GM18499 (cell line): ENCODE measurements at regions not wholly inside any gene's neighbourhood (a gene's known extent, or its start where the extent isn't known, plus 50 kb on each side); places are given as distances from the start of the nearest gene placed in this dataset.
"Not testable (repeated sequence)": the region's sequence is repeated elsewhere in the genome, so short reads cannot be mapped to it uniquely, and the experiment has no call there.

Source experiments
- ATAC-seq: cut with Tn5 transposase; IDR thresholded peaks from one replicate; pipeline ENCODE4 v1.9.1; 2021; ENCODE audit warnings: moderate number of reproducible peaks; ENCODE audit not compliant: insufficient read depth, unreplicated experiment

- no peak for ATAC-seq
These were observed 137.7 kb downstream of the AHR start for GRCh38 chr7:17436126-17436525.

GRCh38 chr7:17437586-17437985, 139.1 kb downstream of the AHR start:
- no peak for ATAC-seq

DNA sequence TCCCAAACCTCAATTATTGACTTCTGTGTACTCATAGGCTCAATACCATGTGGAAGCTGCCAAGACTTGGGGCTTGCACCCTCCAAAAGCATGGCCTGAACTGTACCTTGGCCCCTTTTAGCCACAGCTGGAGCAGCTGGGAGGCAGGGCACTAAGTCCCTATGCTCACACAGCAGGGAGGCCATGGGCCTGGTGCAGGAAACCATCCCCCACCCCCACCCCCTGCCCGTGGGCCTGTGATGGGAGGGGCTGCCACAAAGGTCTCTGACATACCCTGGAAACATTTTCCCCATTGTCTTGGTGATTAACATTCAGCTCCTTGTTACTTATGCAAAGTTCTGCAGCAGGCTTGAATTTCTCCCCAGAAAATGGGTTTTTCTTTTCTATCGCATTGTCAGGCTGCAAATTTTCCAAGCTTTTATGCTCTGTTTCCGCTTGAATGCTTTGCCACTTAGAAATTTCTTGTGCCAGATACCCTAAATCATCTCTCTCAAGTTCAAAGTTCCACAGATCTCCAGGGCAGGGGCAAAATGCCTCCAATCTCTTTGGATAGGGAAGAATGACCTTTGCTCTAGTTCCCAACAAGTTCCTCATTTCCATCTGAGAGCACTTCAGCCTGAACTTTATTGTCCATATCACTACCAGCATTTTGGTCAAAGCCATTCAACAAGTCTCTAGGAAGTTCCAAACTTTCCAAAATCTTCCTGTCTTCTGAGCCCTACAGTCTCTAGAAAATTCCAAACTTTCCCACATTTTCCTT, 141.8 kb downstream of the AHR start:
- not testable (repeated sequence) for ATAC-seq

DNA sequence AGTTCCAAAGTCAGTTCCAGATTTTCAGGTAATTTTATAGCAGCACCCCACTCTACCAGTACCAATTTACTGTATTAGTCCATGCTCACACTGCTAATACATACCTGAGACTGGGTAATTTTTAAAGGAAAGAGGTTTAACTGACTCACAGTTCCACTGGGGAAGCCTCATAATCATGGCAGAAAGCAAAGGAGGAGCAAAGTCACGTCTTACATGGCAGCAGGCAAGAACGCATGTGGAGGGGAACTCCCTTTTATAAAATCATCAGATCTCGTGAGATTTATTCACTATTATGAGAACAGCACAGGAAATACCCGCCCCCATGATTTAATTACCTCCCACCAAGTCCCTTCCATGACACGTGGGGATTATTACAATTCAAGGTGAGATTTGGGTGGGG, 142.4 kb downstream of the AHR start:
- ATAC-seq, result no peak

DNA sequence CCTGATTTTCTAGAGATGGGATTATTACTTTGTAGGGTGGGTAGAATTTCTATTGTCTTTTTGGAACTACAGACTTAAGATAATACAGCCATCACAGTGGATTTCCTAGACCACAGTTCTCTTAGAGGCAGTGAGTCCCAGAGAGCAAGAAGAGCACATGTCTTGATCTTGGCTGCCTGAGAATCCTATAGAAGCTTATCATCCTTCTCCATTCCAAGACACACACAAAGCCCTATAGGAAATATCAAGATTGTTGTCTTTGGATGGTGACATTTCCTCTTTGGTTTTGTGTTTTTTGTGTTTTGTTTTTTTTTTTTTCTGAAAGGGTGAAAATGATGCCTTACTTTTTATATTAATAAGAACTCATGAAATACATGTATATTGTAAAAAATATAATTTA, 143.1 kb downstream of the AHR start:
- ATAC-seq, result no peak

DNA sequence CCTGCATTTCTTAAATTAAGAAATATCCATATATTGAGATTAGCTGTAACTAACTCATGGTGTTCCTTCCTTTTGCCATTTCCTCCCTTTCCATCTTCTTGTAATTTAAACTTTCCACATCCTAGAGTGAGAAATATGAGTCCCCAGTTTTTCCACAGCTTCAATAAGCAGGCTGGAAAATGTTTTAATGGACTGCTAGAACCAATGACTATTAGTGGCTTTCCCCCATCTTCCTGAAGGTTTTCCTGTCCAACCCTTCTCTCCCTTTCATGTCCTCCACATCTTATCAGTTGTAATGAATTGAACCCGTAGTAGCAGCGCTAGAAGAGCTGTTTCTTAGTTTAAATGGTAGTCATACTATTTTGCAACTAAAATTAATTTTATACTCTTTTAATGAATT, 145.7 kb downstream of the AHR start:
- ATAC-seq, result no peak

DNA sequence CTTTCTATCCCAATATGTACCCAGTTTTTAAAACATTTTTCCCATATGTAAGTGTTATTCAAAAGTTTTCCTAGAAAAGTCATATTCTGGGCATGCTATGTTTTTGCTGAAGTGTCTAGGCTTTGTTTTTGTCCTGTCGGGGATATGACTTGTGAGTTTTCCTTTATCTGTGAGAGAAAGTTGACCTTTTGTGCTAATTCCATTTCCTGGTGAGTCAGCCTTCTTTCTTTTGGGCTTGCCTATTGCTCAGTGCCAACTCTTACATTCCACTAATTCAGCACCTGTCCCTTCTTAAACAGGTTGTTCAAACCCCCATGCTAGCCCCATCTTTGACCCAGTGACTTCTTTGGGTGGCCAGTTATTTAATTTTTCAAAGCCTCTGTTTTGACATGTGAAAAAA, 146.2 kb downstream of the AHR start:
- ATAC-seq, result no peak

DNA sequence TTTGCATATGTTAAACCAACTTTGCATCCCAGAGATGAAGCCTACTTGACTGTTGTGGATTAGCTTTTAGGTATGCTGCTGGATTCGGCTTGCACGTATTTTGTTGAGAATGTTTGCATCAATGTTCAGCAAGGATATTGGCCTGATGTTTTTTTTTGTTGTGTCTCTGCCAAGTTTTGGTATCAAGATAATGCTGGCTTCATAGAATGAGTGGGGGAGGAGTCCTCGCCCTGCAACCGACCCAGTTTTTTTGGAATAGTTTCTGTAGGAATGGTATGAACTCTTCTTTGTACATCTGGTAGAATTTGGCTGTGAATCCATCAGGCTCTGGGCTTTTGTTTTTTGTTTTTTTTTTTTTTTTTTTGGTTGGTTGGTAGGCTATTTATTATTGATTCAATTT, 147.9 kb downstream of the AHR start:
- ATAC-seq, result no peak

DNA sequence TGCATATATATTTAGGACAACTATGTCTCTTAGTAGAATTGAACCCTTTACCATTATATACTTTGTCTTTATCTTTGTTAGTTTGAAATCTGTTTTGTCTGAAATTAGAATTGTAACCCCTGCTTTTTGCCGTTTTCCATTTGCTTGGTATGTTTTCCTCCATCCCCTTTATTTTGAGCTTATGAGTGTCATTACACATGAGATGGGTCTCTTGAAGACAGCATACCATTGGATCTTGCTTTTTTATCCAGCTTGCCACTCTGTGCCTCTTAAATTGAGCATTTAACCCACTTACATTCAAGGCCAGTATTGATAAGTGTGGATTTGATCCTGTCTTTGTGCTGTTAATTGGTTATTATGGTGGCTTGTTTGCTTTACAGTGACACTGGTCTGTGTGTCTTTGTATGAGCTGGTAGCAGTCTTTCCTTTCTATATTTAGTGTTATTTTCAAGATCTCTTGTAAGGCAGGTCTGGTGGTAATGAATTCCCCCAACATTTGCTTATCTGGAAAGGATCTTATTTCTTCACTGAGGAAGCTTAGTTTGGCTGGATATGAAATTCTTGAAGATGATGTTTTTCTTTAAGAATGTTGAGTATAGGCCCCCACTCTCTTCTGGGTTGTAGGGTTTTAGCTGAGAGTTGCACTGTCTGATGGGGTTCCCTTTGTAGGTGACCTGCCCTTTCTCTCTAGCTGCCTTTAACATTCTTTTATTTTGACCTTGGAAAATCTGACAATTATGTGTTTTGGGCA, 149.5 kb downstream of the AHR start:
- ATAC-seq, result no peak

- no peak for ATAC-seq
These were observed 150.3 kb downstream of the AHR start for GRCh38 chr7:17448479-17449423.

- no peak for ATAC-seq
These were observed 158.1 kb downstream of the AHR start for GRCh38 chr7:17456541-17456940.

DNA sequence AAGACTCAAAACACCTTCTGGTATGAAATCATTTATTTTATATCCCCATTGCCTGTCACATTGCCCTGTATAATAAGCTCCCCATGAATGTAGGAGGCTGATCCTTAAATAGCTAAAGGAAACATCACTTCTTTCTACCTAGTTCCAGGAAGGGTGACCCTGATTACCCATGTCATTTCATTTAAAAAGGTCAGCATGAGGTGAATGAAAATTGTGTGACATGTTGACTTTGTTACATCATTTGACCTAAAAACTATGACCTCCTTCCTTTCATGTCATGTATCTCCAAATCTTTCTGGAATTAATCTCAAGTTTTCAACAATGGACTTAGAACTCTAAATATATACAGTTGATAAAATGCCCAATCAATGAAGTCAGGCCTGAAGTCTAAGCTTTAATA, 161.5 kb downstream of the AHR start:
- no peak for ATAC-seq

DNA sequence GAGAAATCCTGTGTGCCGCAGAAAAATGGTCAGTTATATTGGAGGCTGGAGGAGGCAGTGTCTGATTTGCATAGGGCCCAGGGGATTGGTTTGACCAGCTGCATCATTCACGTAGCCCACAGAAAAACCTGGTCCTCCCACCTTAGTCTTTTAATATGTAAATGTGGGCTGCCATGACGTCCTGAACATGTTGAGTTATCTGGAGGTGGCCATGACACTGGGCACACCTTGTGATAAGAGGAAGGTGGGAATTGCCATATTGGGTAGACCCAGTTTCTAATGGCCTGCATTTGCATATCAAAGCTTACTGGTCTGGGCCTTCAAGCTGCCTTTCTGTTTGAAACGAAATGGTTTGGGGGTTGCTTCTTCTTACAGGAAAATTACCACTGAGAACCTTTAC, 162.2 kb downstream of the AHR start:
- no peak for ATAC-seq

GRCh38 chr7:17462131-17462631, 163.7 kb downstream of the AHR start:
- ATAC-seq, result no peak

DNA sequence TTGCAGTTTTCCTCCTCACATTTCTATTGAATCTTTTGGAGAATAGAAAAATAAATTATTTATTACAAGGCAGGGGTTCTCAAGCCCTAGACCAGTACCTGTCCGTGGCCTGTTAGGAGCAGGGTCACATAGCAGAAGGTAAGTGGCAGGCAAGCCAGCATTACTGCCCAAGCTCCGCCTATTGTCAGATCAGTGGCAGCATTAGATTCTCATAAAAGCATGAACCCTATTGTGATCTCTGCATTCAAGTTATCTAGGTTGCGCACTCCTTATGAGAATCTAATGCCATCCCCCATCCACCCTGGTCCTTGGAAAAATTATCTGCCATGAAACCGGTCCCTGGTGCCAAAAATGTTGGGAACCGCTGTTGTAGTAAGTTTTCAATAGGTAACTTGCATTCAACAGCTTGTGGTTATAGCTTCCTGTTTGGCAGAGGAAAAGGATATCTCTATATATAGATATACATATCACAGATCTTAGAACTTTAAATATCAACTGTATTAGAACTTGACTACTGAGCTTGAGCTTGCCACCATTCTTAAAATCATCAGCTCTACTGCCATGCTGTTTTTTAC, 165.1 kb downstream of the AHR start:
- no peak for ATAC-seq

DNA sequence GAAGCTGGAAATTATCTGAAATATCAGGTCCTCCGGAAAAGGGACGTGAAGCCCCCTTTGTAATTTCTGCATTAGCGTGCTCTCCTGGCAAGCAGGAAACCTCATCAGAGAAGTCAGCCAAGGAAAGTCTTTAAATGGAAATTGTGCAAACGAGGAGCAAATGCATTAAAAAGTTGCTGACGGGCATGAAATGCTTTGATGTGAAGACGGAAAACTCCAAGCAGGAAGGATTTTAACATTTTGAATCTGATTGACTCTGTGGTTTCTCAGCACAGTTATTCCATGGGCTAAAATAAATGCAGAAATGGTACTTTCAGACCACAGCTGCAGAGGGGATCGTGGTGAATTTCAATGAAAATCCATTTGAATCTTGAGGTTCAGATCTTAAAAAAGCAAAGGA, 167.8 kb downstream of the AHR start:
- ATAC-seq, result no peak

DNA sequence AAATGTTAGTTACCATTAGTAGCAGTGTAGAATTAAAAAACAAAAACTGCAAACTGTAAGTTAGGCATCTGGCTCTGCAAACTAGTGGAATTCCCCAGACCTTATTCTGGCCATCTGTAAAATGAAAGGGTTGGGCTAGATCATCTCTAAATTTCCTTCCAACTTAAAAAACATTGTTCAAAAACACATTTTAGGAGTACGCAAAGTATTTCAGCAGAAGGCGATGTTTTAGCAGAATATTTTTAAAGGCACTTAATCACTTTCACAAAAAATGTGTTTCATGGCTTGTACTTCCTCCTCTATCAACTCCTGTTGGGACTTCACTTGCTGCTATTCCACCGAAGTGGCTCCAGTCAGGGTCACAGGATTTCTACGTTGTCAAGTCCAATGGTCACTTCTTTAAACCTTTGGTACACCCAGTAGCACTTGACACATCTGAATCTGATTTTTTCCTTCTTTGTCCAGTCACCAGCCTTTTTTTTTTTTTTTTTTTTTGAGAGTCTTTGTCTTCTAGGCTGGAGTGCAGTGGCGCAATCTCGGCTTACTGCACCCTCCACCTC, 169.0 kb downstream of the AHR start:
- ATAC-seq, result no peak

DNA sequence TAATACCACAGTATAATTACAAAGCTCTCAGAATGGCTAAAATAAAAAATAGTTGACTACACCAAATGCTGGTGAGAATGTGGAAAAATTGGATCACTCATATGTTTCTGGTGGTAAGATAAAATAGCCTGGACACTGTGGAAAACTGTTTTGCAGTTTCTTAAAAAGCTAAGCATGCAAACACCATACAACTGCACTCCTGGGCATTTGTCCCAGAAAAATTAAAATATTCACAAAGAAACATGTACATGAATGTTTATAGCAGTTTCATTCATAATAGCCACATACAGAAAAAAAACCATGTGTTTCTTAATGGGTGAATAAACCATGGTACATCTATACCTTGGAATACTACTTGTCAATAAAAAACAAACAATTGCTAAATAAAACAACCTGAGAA, 172.9 kb downstream of the AHR start:
- ATAC-seq, result no peak

- no peak for ATAC-seq
These were observed 174.1 kb downstream of the AHR start for GRCh38 chr7:17472518-17472917.

DNA sequence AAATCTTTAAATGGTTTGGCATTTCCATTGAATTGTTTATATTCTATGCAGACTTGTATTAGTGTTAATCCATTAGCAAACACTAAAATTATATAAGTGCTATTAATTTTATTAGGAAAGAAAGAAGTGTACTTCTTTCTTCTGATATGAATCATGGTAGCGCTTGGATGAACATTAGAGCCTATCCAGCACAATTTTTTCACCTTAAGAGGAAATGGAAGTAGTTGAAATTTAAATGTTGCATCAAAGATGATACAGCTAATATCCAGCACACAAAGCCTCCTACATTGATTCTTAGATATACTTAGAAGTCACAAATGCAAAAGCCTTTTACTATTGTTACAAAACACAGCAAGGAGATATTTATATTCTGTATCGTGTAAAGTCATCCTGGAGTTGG, 174.5 kb downstream of the AHR start:
- no peak for ATAC-seq
